ENCODE measurements at regions not wholly inside any gene's neighbourhood (a gene's known extent, or its start where the extent isn't known, plus 50 kb on each side); places are given as distances from the start of the nearest gene placed in this dataset.

- TF ChIP-seq CTCF (IDR thresholded peaks at IDR 0.05; ENCODE audit: low read depth, low read length, missing input control): no peak
- TF ChIP-seq YY1 (IDR thresholded peaks at IDR 0.05): no peak
- TF ChIP-seq RXRA (IDR thresholded peaks at IDR 0.05): no peak
- TF ChIP-seq JUND (IDR thresholded peaks at IDR 0.05): no peak
- TF ChIP-seq EGR1 (IDR thresholded peaks at IDR 0.05; ENCODE audit: low read depth in 2 of 2): no peak
- TF ChIP-seq REST (IDR thresholded peaks at IDR 0.05): no peak
- TF ChIP-seq RAD21 (IDR thresholded peaks at IDR 0.05): no peak
- no peak for TF ChIP-seq TAF1 (conservative IDR thresholded peaks at IDR 0.05)
- TF ChIP-seq, protein P1, sequence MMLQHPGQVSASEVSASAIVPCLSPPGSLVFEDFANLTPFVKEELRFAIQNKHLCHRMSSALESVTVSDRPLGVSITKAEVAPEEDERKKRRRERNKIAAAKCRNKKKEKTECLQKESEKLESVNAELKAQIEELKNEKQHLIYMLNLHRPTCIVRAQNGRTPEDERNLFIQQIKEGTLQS (IDR thresholded peaks at IDR 0.05): no peak
- no peak for TF ChIP-seq MAX (IDR thresholded peaks at IDR 0.05)
- no peak for TF ChIP-seq GABPA (IDR thresholded peaks at IDR 0.05 in 1 of 2, conservative IDR thresholded peaks at IDR 0.05 in 1 of 2)
- TF ChIP-seq, protein P2, sequence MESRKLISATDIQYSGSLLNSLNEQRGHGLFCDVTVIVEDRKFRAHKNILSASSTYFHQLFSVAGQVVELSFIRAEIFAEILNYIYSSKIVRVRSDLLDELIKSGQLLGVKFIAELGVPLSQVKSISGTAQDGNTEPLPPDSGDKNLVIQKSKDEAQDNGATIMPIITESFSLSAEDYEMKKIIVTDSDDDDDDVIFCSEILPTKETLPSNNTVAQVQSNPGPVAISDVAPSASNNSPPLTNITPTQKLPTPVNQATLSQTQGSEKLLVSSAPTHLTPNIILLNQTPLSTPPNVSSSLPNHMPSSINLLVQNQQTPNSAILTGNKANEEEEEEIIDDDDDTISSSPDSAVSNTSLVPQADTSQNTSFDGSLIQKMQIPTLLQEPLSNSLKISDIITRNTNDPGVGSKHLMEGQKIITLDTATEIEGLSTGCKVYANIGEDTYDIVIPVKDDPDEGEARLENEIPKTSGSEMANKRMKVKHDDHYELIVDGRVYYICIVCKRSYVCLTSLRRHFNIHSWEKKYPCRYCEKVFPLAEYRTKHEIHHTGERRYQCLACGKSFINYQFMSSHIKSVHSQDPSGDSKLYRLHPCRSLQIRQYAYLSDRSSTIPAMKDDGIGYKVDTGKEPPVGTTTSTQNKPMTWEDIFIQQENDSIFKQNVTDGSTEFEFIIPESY (IDR thresholded peaks at IDR 0.05): no peak
These were observed 205.7 kb upstream of the SGCD start for GRCh38 chr5:156121234-156121633.

Data from liver (tissue), 3 donors.